ENCODE measurements at regions not wholly inside any gene's neighbourhood (a gene's known extent, or its start where the extent isn't known, plus 50 kb on each side); places are given as distances from the start of the nearest gene placed in this dataset.

DNA sequence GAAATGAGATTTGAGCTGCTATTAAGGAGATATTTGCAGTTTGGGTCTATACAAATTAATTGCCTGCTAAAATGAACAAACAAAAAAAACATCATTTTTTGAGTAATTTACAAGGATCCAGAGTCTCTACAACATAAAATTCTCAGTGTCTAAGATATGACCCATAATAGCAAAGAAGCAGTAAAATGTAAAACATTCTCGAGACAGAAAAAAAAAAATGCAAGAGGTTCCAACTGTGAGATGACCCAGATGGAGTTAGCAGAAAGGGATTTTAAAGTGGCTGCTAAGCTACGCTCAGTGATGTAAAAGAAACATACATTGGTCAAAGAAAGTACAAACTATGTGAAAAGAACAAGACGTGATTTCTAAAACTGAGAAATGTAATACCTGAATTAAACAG is 471.0 kb downstream of the SH2D4B start:
- TF ChIP-seq PHF20 (CRISPR knock-in tag; IDR thresholded peaks at IDR 0.05) (no peak), ZNF512B (CRISPR knock-in tag; IDR thresholded peaks at IDR 0.05; ENCODE audit: borderline replicate concordance) (no peak), ZEB1 (IDR thresholded peaks at IDR 0.05; ENCODE audit: insufficient replicate concordance, low read depth) (no peak), ZNF629 (CRISPR knock-in tag; conservative IDR thresholded peaks at IDR 0.05) (no peak), ZNF33A (CRISPR knock-in tag; IDR thresholded peaks at IDR 0.05; ENCODE audit: borderline replicate concordance) (no peak), NAIF1 (CRISPR knock-in tag; IDR thresholded peaks at IDR 0.05; ENCODE audit: borderline replicate concordance) (no peak), PAX8 (CRISPR knock-in tag; IDR thresholded peaks at IDR 0.05; ENCODE audit: borderline replicate concordance) (no peak), PHF5A (CRISPR knock-in tag; IDR thresholded peaks at IDR 0.05; ENCODE audit: low read depth, unreplicated experiment) (no peak), ZFY (CRISPR knock-in tag; IDR thresholded peaks at IDR 0.05) (no peak), FIP1L1 (IDR thresholded peaks at IDR 0.05; ENCODE audit: borderline replicate concordance, insufficient read depth, low read depth, low read length) (no peak), TBX3 (IDR thresholded peaks at IDR 0.05; ENCODE audit: borderline replicate concordance) (no peak), RBFOX2 (IDR thresholded peaks at IDR 0.05; ENCODE audit: low read depth, low read length) (no peak), TOPORS (CRISPR knock-in tag; IDR thresholded peaks at IDR 0.05) (no peak), CC2D1A (CRISPR knock-in tag; IDR thresholded peaks at IDR 0.05) (no peak)
- TF ChIP-seq, protein P1, sequence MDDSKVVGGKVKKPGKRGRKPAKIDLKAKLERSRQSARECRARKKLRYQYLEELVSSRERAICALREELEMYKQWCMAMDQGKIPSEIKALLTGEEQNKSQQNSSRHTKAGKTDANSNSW (CRISPR knock-in tag; IDR thresholded peaks at IDR 0.05; ENCODE audit: borderline replicate concordance): no peak
- in situ Hi-C loops (cut with HindIII; ENCODE audit: extremely low pct_ligation_motif_present, low pct_unique_long_range_greater_than_20kb): no loop called here
- Histone ChIP-seq H3K4me3 (replicated peaks in 1 of 3; ENCODE audit: insufficient read depth in 1 of 3, low read depth in 2 of 3, low read length in 3 of 3) (no peak overlapping the region), H3K79me2 (ENCODE audit: insufficient read depth, low read length) (no peaks in the 10 kb centered on the region), H3K4me1 (ENCODE audit: insufficient read depth, low read length) (no peaks in the 10 kb centered on the region), H4K20me1 (ENCODE audit: insufficient read depth, low read length) (no peaks in the 10 kb centered on the region), H3K27ac (ENCODE audit: extremely low read length, insufficient read depth, low read length) (no peak overlapping the region), H3K9me3 (ENCODE audit: low read length) (no peaks in the 10 kb centered on the region), H3K27me3 (ENCODE audit: control insufficient read depth in 1 of 2, insufficient read depth in 2 of 2, low read length in 2 of 2) (no peaks in the 10 kb centered on the region), H3K4me2 (ENCODE audit: low read depth, low read length) (no peak overlapping the region), H3K36me3 (replicated peaks in 1 of 2; ENCODE audit: control insufficient read depth in 1 of 2, insufficient read depth in 2 of 2, low read length in 2 of 2) (no peaks in the 10 kb centered on the region), H2AFZ (ENCODE audit: low read length) (no peak overlapping the region), H3K9ac (ENCODE audit: insufficient read depth, low read depth, low read length) (no peak overlapping the region)
- 0% methylated on average over 3 of the region's 3 CpGs for WGBS (ENCODE audit: low lambda C conversion rate)
- DNase-seq (ENCODE audit: low spot score) (no peak), FAIRE-seq (no peak), ATAC-seq (no peak)
- POLR2A ChIA-PET: no interaction called here
- CTCF ChIA-PET (ENCODE audit: low intra/inter-chr PET ratio, low total read pairs): no interaction called here
- BruUV-seq (replicated peaks): no TSS peak
- intact Hi-C loops (cut with micrococcal nuclease; ENCODE audit: unreplicated experiment): no loop called here

All from HepG2 (cell line).